ENCODE measurements at regions not wholly inside any gene's neighbourhood (a gene's known extent, or its start where the extent isn't known, plus 50 kb on each side); places are given as distances from the start of the nearest gene placed in this dataset.

DNA sequence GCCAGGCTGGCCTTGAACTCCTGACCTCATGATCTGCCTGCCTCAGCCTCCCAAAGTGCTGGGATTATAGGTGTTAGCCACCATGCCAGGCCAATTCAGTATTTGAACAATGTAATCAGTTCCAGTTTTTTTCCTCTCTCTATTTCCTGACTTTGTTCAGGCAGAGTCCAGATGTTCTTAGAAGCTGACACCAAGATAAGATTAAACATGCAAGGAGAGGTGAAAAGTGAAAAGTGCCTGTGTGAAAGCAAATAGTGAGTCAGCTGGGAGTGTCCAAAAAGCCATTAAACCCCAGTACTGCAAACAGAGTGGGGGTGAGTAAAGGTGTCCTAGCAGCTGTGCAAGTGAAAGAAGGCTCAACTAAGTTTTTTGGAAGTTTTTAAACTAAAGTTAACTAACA lies 231.5 kb downstream of the PTH2R start (continued):
- TF ChIP-seq, protein P1, sequence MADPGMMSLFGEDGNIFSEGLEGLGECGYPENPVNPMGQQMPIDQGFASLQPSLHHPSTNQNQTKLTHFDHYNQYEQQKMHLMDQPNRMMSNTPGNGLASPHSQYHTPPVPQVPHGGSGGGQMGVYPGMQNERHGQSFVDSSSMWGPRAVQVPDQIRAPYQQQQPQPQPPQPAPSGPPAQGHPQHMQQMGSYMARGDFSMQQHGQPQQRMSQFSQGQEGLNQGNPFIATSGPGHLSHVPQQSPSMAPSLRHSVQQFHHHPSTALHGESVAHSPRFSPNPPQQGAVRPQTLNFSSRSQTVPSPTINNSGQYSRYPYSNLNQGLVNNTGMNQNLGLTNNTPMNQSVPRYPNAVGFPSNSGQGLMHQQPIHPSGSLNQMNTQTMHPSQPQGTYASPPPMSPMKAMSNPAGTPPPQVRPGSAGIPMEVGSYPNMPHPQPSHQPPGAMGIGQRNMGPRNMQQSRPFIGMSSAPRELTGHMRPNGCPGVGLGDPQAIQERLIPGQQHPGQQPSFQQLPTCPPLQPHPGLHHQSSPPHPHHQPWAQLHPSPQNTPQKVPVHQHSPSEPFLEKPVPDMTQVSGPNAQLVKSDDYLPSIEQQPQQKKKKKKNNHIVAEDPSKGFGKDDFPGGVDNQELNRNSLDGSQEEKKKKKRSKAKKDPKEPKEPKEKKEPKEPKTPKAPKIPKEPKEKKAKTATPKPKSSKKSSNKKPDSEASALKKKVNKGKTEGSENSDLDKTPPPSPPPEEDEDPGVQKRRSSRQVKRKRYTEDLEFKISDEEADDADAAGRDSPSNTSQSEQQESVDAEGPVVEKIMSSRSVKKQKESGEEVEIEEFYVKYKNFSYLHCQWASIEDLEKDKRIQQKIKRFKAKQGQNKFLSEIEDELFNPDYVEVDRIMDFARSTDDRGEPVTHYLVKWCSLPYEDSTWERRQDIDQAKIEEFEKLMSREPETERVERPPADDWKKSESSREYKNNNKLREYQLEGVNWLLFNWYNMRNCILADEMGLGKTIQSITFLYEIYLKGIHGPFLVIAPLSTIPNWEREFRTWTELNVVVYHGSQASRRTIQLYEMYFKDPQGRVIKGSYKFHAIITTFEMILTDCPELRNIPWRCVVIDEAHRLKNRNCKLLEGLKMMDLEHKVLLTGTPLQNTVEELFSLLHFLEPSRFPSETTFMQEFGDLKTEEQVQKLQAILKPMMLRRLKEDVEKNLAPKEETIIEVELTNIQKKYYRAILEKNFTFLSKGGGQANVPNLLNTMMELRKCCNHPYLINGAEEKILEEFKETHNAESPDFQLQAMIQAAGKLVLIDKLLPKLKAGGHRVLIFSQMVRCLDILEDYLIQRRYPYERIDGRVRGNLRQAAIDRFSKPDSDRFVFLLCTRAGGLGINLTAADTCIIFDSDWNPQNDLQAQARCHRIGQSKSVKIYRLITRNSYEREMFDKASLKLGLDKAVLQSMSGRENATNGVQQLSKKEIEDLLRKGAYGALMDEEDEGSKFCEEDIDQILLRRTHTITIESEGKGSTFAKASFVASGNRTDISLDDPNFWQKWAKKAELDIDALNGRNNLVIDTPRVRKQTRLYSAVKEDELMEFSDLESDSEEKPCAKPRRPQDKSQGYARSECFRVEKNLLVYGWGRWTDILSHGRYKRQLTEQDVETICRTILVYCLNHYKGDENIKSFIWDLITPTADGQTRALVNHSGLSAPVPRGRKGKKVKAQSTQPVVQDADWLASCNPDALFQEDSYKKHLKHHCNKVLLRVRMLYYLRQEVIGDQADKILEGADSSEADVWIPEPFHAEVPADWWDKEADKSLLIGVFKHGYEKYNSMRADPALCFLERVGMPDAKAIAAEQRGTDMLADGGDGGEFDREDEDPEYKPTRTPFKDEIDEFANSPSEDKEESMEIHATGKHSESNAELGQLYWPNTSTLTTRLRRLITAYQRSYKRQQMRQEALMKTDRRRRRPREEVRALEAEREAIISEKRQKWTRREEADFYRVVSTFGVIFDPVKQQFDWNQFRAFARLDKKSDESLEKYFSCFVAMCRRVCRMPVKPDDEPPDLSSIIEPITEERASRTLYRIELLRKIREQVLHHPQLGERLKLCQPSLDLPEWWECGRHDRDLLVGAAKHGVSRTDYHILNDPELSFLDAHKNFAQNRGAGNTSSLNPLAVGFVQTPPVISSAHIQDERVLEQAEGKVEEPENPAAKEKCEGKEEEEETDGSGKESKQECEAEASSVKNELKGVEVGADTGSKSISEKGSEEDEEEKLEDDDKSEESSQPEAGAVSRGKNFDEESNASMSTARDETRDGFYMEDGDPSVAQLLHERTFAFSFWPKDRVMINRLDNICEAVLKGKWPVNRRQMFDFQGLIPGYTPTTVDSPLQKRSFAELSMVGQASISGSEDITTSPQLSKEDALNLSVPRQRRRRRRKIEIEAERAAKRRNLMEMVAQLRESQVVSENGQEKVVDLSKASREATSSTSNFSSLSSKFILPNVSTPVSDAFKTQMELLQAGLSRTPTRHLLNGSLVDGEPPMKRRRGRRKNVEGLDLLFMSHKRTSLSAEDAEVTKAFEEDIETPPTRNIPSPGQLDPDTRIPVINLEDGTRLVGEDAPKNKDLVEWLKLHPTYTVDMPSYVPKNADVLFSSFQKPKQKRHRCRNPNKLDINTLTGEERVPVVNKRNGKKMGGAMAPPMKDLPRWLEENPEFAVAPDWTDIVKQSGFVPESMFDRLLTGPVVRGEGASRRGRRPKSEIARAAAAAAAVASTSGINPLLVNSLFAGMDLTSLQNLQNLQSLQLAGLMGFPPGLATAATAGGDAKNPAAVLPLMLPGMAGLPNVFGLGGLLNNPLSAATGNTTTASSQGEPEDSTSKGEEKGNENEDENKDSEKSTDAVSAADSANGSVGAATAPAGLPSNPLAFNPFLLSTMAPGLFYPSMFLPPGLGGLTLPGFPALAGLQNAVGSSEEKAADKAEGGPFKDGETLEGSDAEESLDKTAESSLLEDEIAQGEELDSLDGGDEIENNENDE (IDR thresholded peaks at IDR 0.05; ENCODE audit: insufficient replicate concordance, low read length) = no peak
- no peak for TF ChIP-seq RNF2 (IDR thresholded peaks at IDR 0.05; ENCODE audit: borderline replicate concordance, low read depth, low read length, missing control alignments, poor library complexity, severe bottlenecking)
- TF ChIP-seq GABPA (IDR thresholded peaks at IDR 0.05; ENCODE audit: borderline replicate concordance, insufficient read depth, low read length) = no peak
- TF ChIP-seq KDM4A (IDR thresholded peaks at IDR 0.05; ENCODE audit: low read depth, low read length, severe bottlenecking) = no peak
- TF ChIP-seq CEBPB (IDR thresholded peaks at IDR 0.05; ENCODE audit: low read depth, low read length) = no peak
- TF ChIP-seq RBBP5 (IDR thresholded peaks at IDR 0.05; ENCODE audit: borderline replicate concordance, low read depth, low read length) = no peak
- TF ChIP-seq, protein P2, sequence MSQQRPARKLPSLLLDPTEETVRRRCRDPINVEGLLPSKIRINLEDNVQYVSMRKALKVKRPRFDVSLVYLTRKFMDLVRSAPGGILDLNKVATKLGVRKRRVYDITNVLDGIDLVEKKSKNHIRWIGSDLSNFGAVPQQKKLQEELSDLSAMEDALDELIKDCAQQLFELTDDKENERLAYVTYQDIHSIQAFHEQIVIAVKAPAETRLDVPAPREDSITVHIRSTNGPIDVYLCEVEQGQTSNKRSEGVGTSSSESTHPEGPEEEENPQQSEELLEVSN (IDR thresholded peaks at IDR 0.05) = no peak
- TF ChIP-seq MAFK (IDR thresholded peaks at IDR 0.05; ENCODE audit: low read depth, low read length) = no peak
- TF ChIP-seq NRF1 (IDR thresholded peaks at IDR 0.05; ENCODE audit: low read depth, low read length) = no peak
